IMR-90 (cell line): ENCODE measurements at regions not wholly inside any gene's neighbourhood (a gene's known extent, or its start where the extent isn't known, plus 50 kb on each side); places are given as distances from the start of the nearest gene placed in this dataset.

Experiments used
- ATAC-seq: fragments of 200-7000 bp; cut with Tn5 transposase; 2 replicates; pipeline ENCODE4 v1.9.1; 2020; ENCODE audit warnings: low read depth, mild to moderate bottlenecking, moderate library complexity
- BruUV-seq: library from RNA; stranded (reverse); fragments of 400-500 nt; replicated peaks from 2 replicates; lab custom pipeline; 2021; lab: Mats Ljungman, UMichigan
- CTCF ChIA-PET: fragments of 300-600 bp; formaldehyde crosslinking; extraction: SDS; loops from one replicate; lab custom pipeline; 2021; ENCODE audit warnings: antibody characterized with exemption; lab: Yijun Ruan, JAX
- POLR2A ChIA-PET: fragments of 300-600 bp; sonication (Branson Sonifier 250); formaldehyde crosslinking; loops from one replicate; lab custom pipeline; 2022; ENCODE audit warnings: antibody characterized with exemption; ENCODE audit not compliant: unreplicated experiment; lab: Charles Lee
- DNase-seq: peaks from one replicate; pipeline ENCODE4 v3.0.0; 2013
- H2AFZ ChIP-seq: replicated peaks from 2 replicates; pipeline ENCODE3; 2013; ENCODE audit warnings: low read length, mild to moderate bottlenecking; ENCODE audit not compliant: poor library complexity
- H2AK5ac ChIP-seq: 2 replicates; pipeline ENCODE4 v1.6.1; 2013; ENCODE audit warnings: low read depth, low read length, inconsistent platforms
- H2AK9ac ChIP-seq: replicated peaks from 2 replicates; pipeline ENCODE3; 2013; ENCODE audit warnings: mild to moderate bottlenecking, low read depth, low read length, moderate library complexity; ENCODE audit not compliant: poor library complexity
- H2BK120ac ChIP-seq: 2 replicates; pipeline ENCODE4 v1.6.1; 2013; ENCODE audit warnings: low read depth, low read length, inconsistent platforms
- H2BK15ac ChIP-seq: 3 replicates; pipeline ENCODE4 v1.6.1; 2013; ENCODE audit warnings: low read depth, low read length, inconsistent platforms
- H2BK20ac ChIP-seq: 2 replicates; pipeline ENCODE4 v1.6.1; 2013; ENCODE audit warnings: low read depth, mild to moderate bottlenecking, inconsistent platforms, low read length, moderate library complexity
- H2BK5ac ChIP-seq: 2 replicates; pipeline ENCODE4 v1.6.1; 2013; ENCODE audit warnings: mild to moderate bottlenecking, low read depth, low read length, inconsistent platforms; ENCODE audit not compliant: poor library complexity, severe bottlenecking
- H3K14ac ChIP-seq: replicated peaks from 2 replicates; pipeline ENCODE4 v1.6.1; 2013; ENCODE audit warnings: low read depth, low read length, inconsistent platforms
- H3K18ac ChIP-seq: 2 replicates; pipeline ENCODE4 v1.6.1; 2013; ENCODE audit warnings: low read depth, low read length, control low read depth
- H3K23ac ChIP-seq: 2 replicates; pipeline ENCODE4 v1.6.1; 2013; ENCODE audit warnings: low read depth, low read length, inconsistent platforms
- H3K27ac ChIP-seq: 2 replicates; pipeline ENCODE4 v1.5.1; 2013; ENCODE audit warnings: mild to moderate bottlenecking, control low read depth, low read length; ENCODE audit not compliant: insufficient read depth
- H3K27me3 ChIP-seq: 2 replicates; pipeline ENCODE4 v1.6.1; 2013; ENCODE audit warnings: low read length; ENCODE audit not compliant: control insufficient read depth, insufficient read depth
- H3K36me3 ChIP-seq: 2 replicates; pipeline ENCODE4 v1.6.1; 2013; ENCODE audit warnings: low read length, mixed read lengths; ENCODE audit not compliant: control insufficient read depth, insufficient read depth
- H3K4ac ChIP-seq: 2 replicates; pipeline ENCODE4 v1.6.1; 2013; ENCODE audit warnings: low read depth, low read length, inconsistent platforms
- H3K4me1 ChIP-seq: 2 replicates; pipeline ENCODE4 v1.6.1; 2013; ENCODE audit warnings: low read length, mixed read lengths; ENCODE audit not compliant: control insufficient read depth, insufficient read depth
- H3K4me2 ChIP-seq: 2 replicates; pipeline ENCODE4 v1.6.1; 2013; ENCODE audit warnings: low read depth, mild to moderate bottlenecking, control low read depth, low read length, moderate library complexity
- H3K4me3 ChIP-seq: 2 replicates; pipeline ENCODE4 v1.5.1; 2013; ENCODE audit warnings: low read depth, mild to moderate bottlenecking, control low read depth, low read length, moderate library complexity; ENCODE audit not compliant: insufficient read depth
- H3K56ac ChIP-seq: 2 replicates; pipeline ENCODE4 v1.6.1; 2013; ENCODE audit warnings: low read length, inconsistent platforms; ENCODE audit not compliant: insufficient read depth; ENCODE audit errors: extremely low read depth
- H3K79me1 ChIP-seq, 2 experiments: 2 replicates each; pipeline ENCODE4 v1.6.1; 2013; ENCODE audit warnings: low read length in 2 of 2, inconsistent platforms in 1 of 2, low read depth in 1 of 2
- H3K9ac ChIP-seq: 2 replicates; pipeline ENCODE4 v1.6.1; 2013; ENCODE audit warnings: low read depth, low read length, control low read depth
- H3K9me1 ChIP-seq: 2 replicates; pipeline ENCODE4 v1.6.1; 2013; ENCODE audit warnings: low read length, inconsistent platforms; ENCODE audit not compliant: insufficient read depth
- H3K9me3 ChIP-seq: 2 replicates; pipeline ENCODE4 v1.6.1; 2013; ENCODE audit warnings: low read length; ENCODE audit not compliant: control insufficient read depth, insufficient read depth
- H4K20me1 ChIP-seq: 2 replicates; pipeline ENCODE4 v1.6.1; 2013; ENCODE audit warnings: low read length, inconsistent platforms; ENCODE audit not compliant: insufficient read depth
- H4K5ac ChIP-seq: 2 replicates; pipeline ENCODE4 v1.6.1; 2013; ENCODE audit warnings: mild to moderate bottlenecking, low read depth, low read length, control low read depth
- H4K8ac ChIP-seq, 2 experiments: 2 replicates each; pipeline ENCODE4 v1.6.1; 2013; ENCODE audit warnings: low read depth in 2 of 2, low read length in 2 of 2, control low read depth in 1 of 2, inconsistent platforms in 1 of 2
- H4K91ac ChIP-seq: 2 replicates; pipeline ENCODE4 v1.6.1; 2013; ENCODE audit warnings: low read depth, low read length, inconsistent platforms; ENCODE audit not compliant: insufficient read depth
- CEBPB ChIP-seq: IDR thresholded peaks from 2 replicates; pipeline ENCODE4 v1.6.1; 2012; ENCODE audit warnings: low read depth, low read length, improper control_type of control experiment
- CHD1 ChIP-seq: IDR thresholded peaks from 2 replicates; pipeline ENCODE4 v1.6.1; 2012; ENCODE audit warnings: low read depth, low read length, improper control_type of control experiment
- FOS ChIP-seq: fragments of 150-350 bp; IDR thresholded peaks from 2 replicates; pipeline ENCODE4 v1.6.1; 2016; ENCODE audit warnings: low read depth, low read length
- MAFK ChIP-seq: IDR thresholded peaks from 2 replicates; pipeline ENCODE4 v1.6.1; 2012; ENCODE audit warnings: low read depth, low read length, improper control_type of control experiment
- MAZ ChIP-seq: IDR thresholded peaks from 2 replicates; pipeline ENCODE4 v1.6.1; 2012; ENCODE audit warnings: low read depth, mild to moderate bottlenecking, low read length, improper control_type of control experiment, moderate library complexity, borderline replicate concordance
- MXI1 ChIP-seq: IDR thresholded peaks from 2 replicates; pipeline ENCODE4 v1.6.1; 2012; ENCODE audit warnings: low read depth, mild to moderate bottlenecking, low read length, moderate library complexity, borderline replicate concordance
- NFE2L2 ChIP-seq: fragments of 150-350 bp; IDR thresholded peaks from 2 replicates; pipeline ENCODE4 v1.6.1; 2016; ENCODE audit warnings: low read depth, mild to moderate bottlenecking, low read length
- POLR2A ChIP-seq: IDR thresholded peaks from 2 replicates; pipeline ENCODE4 v1.6.1; 2012; ENCODE audit warnings: mild to moderate bottlenecking, low read depth, low read length
- RAD21 ChIP-seq: IDR thresholded peaks from 2 replicates; pipeline ENCODE4 v1.6.1; 2012; ENCODE audit warnings: low read length, improper control_type of control experiment
- RCOR1 ChIP-seq: IDR thresholded peaks from 2 replicates; pipeline ENCODE4 v1.6.1; 2012; ENCODE audit warnings: mild to moderate bottlenecking, low read length, improper control_type of control experiment; ENCODE audit not compliant: insufficient replicate concordance
- RFX5 ChIP-seq: IDR thresholded peaks from 2 replicates; pipeline ENCODE4 v1.8.0; 2012; ENCODE audit warnings: low read depth, mild to moderate bottlenecking, low read length, moderate library complexity
- WGBS, 2 experiments: methylation state at CpG; one replicate each; pipeline versions ENCODE4 v1.1.5 to v1.1.7; 2013; ENCODE audit warnings: missing lambda C conversion rate in 2 of 2; ENCODE audit not compliant: insufficient read length in 1 of 2; ENCODE audit errors: extremely low coverage in 2 of 2; 5-methylcytosine and 5-hydroxymethylcytosine counted together
- dilution Hi-C: fragments of 300-500 bp; cut with HindIII; formaldehyde crosslinking; loops from one replicate; pipeline ENCODE4 v1.14.3; 2018; ENCODE audit warnings: low sequenced_read_pairs; ENCODE audit not compliant: unreplicated experiment
- in situ Hi-C: fragments of 300-500 bp; cut with MboI; formaldehyde crosslinking; loops from 3 replicates; pipeline ENCODE4 v1.14.3; 2019; ENCODE audit warnings: low sequenced_read_pairs, inconsistent platforms, mixed read lengths
- intact Hi-C: fragments of 100-400 bp; cut with micrococcal nuclease; formaldehyde crosslinking; loops from 2 replicates; pipeline ENCODE4 v1.10.0; 2022
- TF ChIP-seq, protein P1 (sequence below): conservative IDR thresholded peaks from 2 replicates; pipeline ENCODE4 v1.5.1; 2012; ENCODE audit warnings: mild to moderate bottlenecking, low read depth, low read length, improper control_type of control experiment
- TF ChIP-seq, protein P2 (sequence below): fragments of 150-350 bp; IDR thresholded peaks from 2 replicates; pipeline ENCODE4 v1.6.1; 2016; ENCODE audit warnings: low read depth, mild to moderate bottlenecking, low read length, moderate library complexity, borderline replicate concordance

GRCh38 chr15:99443056-99443756, 122.6 kb upstream of the MEF2A start (continued):
- no peak for TF ChIP-seq RAD21

- ATAC-seq (no peak), DNase-seq (no peak)
- H2AK5ac ChIP-seq, result peak overlapping the region; percentile 73; the same call in 1 of the 2 replicates
- H3K4me3 ChIP-seq, result no peak overlapping the region
- H3K9me3 ChIP-seq, result no peaks in the 10 kb centered on the region
- peaks cover 22% of the 10 kb centered on the region for H3K9me1 ChIP-seq
- ChIA-PET CTCF (no interaction called here), POLR2A (no interaction called here)
- H3K4me2 ChIP-seq, result no peak overlapping the region
- dilution Hi-C loops, result no loop called here
- intact Hi-C loops, result loop anchor here (5.0 kb wide), 1 partner anchor 123 kb away; the partner anchor contains the start of gene MEF2A
- no peak overlapping the region for H3K27ac ChIP-seq
- peak overlapping the region in 1 of 2 experiments; percentile 22; a peak in 2 of 4 replicates for H4K8ac ChIP-seq
- no TSS peak for BruUV-seq
- peak overlapping the region; percentile 10 for H2BK5ac ChIP-seq
- H3K23ac ChIP-seq, result no peak overlapping the region
- peak overlapping the region; percentile 55 for H4K91ac ChIP-seq
- in situ Hi-C loops, result no loop called here
- 0 out of 2 replicates have a peak overlapping the region, but pooled peaks have one; percentile 40 for H3K14ac ChIP-seq
- H3K27me3 ChIP-seq, result no peaks in the 10 kb centered on the region
- no peak overlapping the region for H3K9ac ChIP-seq
- no peak overlapping the region for H2AK9ac ChIP-seq
- no peaks in the 10 kb centered on the region for H4K20me1 ChIP-seq
- no CpG with 5 or more reads among the region's 13 CpGs for WGBS, 2 experiments
- no peaks in the 10 kb centered on the region for H3K36me3 ChIP-seq
- H3K79me1 ChIP-seq, result peaks cover 0 to 6% of the 10 kb centered on the region in 2 experiments; a peak in 1 of 4 replicates
- no peak overlapping the region; the same call in 1 of the 2 replicates for H4K5ac ChIP-seq
- peak overlapping the region; percentile 75 for H3K4ac ChIP-seq
- H2BK20ac ChIP-seq, result peak overlapping the region; percentile 70; the same call in 1 of the 2 replicates
- peak overlapping the region; percentile 19; the same call in 1 of the 2 replicates for H2BK120ac ChIP-seq
- peaks cover 12% of the 10 kb centered on the region for H3K4me1 ChIP-seq
- peak overlapping the region; percentile 52 for H2AFZ ChIP-seq
- no peak overlapping the region for H3K56ac ChIP-seq
- H3K18ac ChIP-seq, result peak overlapping the region; percentile 2; the same call in 1 of the 2 replicates
- H2BK15ac ChIP-seq, result peak overlapping the region; percentile 95; the same call in 2 of the 3 replicates
- no peak for TF ChIP-seq RCOR1
- no peak for TF ChIP-seq MAFK
- no peak for TF ChIP-seq CHD1
- no peak for TF ChIP-seq RAD21
- no peak for TF ChIP-seq CEBPB
- TF ChIP-seq NFE2L2, result no peak
- TF ChIP-seq, protein P1, sequence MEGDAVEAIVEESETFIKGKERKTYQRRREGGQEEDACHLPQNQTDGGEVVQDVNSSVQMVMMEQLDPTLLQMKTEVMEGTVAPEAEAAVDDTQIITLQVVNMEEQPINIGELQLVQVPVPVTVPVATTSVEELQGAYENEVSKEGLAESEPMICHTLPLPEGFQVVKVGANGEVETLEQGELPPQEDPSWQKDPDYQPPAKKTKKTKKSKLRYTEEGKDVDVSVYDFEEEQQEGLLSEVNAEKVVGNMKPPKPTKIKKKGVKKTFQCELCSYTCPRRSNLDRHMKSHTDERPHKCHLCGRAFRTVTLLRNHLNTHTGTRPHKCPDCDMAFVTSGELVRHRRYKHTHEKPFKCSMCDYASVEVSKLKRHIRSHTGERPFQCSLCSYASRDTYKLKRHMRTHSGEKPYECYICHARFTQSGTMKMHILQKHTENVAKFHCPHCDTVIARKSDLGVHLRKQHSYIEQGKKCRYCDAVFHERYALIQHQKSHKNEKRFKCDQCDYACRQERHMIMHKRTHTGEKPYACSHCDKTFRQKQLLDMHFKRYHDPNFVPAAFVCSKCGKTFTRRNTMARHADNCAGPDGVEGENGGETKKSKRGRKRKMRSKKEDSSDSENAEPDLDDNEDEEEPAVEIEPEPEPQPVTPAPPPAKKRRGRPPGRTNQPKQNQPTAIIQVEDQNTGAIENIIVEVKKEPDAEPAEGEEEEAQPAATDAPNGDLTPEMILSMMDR, result no peak
- TF ChIP-seq POLR2A, result no peak
- no peak for TF ChIP-seq MAZ
- no peak for TF ChIP-seq FOS
- no peak for TF ChIP-seq RFX5
- TF ChIP-seq, protein P2, sequence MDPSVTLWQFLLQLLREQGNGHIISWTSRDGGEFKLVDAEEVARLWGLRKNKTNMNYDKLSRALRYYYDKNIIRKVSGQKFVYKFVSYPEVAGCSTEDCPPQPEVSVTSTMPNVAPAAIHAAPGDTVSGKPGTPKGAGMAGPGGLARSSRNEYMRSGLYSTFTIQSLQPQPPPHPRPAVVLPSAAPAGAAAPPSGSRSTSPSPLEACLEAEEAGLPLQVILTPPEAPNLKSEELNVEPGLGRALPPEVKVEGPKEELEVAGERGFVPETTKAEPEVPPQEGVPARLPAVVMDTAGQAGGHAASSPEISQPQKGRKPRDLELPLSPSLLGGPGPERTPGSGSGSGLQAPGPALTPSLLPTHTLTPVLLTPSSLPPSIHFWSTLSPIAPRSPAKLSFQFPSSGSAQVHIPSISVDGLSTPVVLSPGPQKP, result no peak
- TF ChIP-seq MXI1, result no peak
Measured at GRCh38 chr15:99443768-99444446, 121.9 kb upstream of the MEF2A start.
